Activated CD4-positive, alpha-beta T cell treated with anti-CD3 and anti-CD28 coated beads, Interleukin-2, amount 50 U/mL, for 16 hours (primary cell): ENCODE measurements at regions not wholly inside any gene's neighbourhood (a gene's known extent, or its start where the extent isn't known, plus 50 kb on each side); places are given as distances from the start of the nearest gene placed in this dataset.

Experiments
- DNase-seq: peaks from one replicate; pipeline ENCODE4 v3.0.0-alpha.2; 2020

GRCh38 chr5:23353286-23353685, 154.1 kb upstream of the PRDM9 start:
- DNase-seq = no peak

GRCh38 chr5:23352446-23352845, 155.0 kb upstream of the PRDM9 start:
- DNase-seq = no peak

GRCh38 chr5:23343121-23343520, 164.3 kb upstream of the PRDM9 start:
- no peak for DNase-seq

GRCh38 chr5:23332650-23333251, 174.7 kb upstream of the PRDM9 start:
- DNase-seq = no peak

- no peak for DNase-seq
Observed at GRCh38 chr5:23330726-23331125, 176.7 kb upstream of the PRDM9 start.

- DNase-seq = no peak
Observed at GRCh38 chr5:23319901-23320300, 187.5 kb upstream of the PRDM9 start.

- DNase-seq = no peak
Observed at GRCh38 chr5:23318960-23319359, 188.4 kb upstream of the PRDM9 start.

- no peak for DNase-seq
Observed at GRCh38 chr5:23318166-23318565, 189.2 kb upstream of the PRDM9 start.

GRCh38 chr5:23316060-23316591, 191.3 kb upstream of the PRDM9 start:
- DNase-seq = no peak

- no peak for DNase-seq
Observed at GRCh38 chr5:23314827-23315226, 192.6 kb upstream of the PRDM9 start.

GRCh38 chr5:23305055-23305454, 202.4 kb upstream of the PRDM9 start:
- DNase-seq = no peak

GRCh38 chr5:23303836-23304235, 203.6 kb upstream of the PRDM9 start:
- no peak for DNase-seq

- DNase-seq = no peak
Observed at GRCh38 chr5:23303435-23303834, 204.0 kb upstream of the PRDM9 start.

- no peak for DNase-seq
Observed at GRCh38 chr5:23302438-23302837, 205.0 kb upstream of the PRDM9 start.

- no peak for DNase-seq
Observed at GRCh38 chr5:23289162-23289561, 218.2 kb upstream of the PRDM9 start.

- DNase-seq = no peak
Observed at GRCh38 chr5:23284656-23285055, 222.8 kb upstream of the PRDM9 start.

- DNase-seq = no peak
Observed at GRCh38 chr5:23274171-23274570, 233.2 kb upstream of the PRDM9 start.

- no peak for DNase-seq
Observed at GRCh38 chr5:23269981-23270380, 237.4 kb upstream of the PRDM9 start.

GRCh38 chr5:23268136-23268535, 239.3 kb upstream of the PRDM9 start:
- no peak for DNase-seq

GRCh38 chr5:23260621-23261020, 246.8 kb upstream of the PRDM9 start:
- no peak for DNase-seq

GRCh38 chr5:23257656-23258055, 249.8 kb upstream of the PRDM9 start:
- no peak for DNase-seq

- DNase-seq = no peak
Observed at GRCh38 chr5:23253621-23254198, 253.7 kb upstream of the PRDM9 start.

GRCh38 chr5:23242891-23243290, 264.5 kb upstream of the PRDM9 start:
- no peak for DNase-seq

- DNase-seq = no peak
Observed at GRCh38 chr5:23235246-23235645, 272.2 kb upstream of the PRDM9 start.

GRCh38 chr5:23234197-23234596, 273.2 kb upstream of the PRDM9 start:
- no peak for DNase-seq
